ENCODE measurements at regions not wholly inside any gene's neighbourhood (a gene's known extent, or its start where the extent isn't known, plus 50 kb on each side); places are given as distances from the start of the nearest gene placed in this dataset.
"Not testable (repeated sequence)": the region's sequence is repeated elsewhere in the genome, so short reads cannot be mapped to it uniquely, and the experiment has no call there.

GRCh38 chr14:71165121-71166031 lies 258.1 kb downstream of the PCNX1 start:
- DNase-seq (ENCODE audit: low read depth in 2 of 2, low spot score in 1 of 2): no peak

GRCh38 chr14:71166180-71166837 lies 259.1 kb downstream of the PCNX1 start:
- no peak for DNase-seq (ENCODE audit: low read depth in 2 of 2, low spot score in 1 of 2)

GRCh38 chr14:71167325-71167950 lies 260.2 kb downstream of the PCNX1 start:
- not testable (repeated sequence) for DNase-seq (ENCODE audit: low read depth in 2 of 2, low spot score in 1 of 2)

GRCh38 chr14:71168161-71168560 lies 260.9 kb downstream of the PCNX1 start:
- not testable (repeated sequence) for DNase-seq (ENCODE audit: low read depth in 2 of 2, low spot score in 1 of 2)

- DNase-seq (ENCODE audit: low read depth in 2 of 2, low spot score in 1 of 2): no peak
Measured at GRCh38 chr14:71168564-71169427, 261.5 kb downstream of the PCNX1 start.

- no peak for DNase-seq (ENCODE audit: low read depth in 2 of 2, low spot score in 1 of 2)
Measured at GRCh38 chr14:71169861-71170260, 262.6 kb downstream of the PCNX1 start.

- DNase-seq (ENCODE audit: low read depth in 2 of 2, low spot score in 1 of 2): no peak
Measured at GRCh38 chr14:71175491-71175890, 268.2 kb downstream of the PCNX1 start.

GRCh38 chr14:71179066-71179465 lies 271.8 kb downstream of the PCNX1 start:
- no peak for DNase-seq (ENCODE audit: low read depth in 2 of 2, low spot score in 1 of 2)

GRCh38 chr14:71180397-71180796 lies 273.1 kb downstream of the PCNX1 start:
- DNase-seq (ENCODE audit: low read depth in 2 of 2, low spot score in 1 of 2): no peak

GRCh38 chr14:71181215-71182003 lies 274.1 kb downstream of the PCNX1 start:
- DNase-seq (ENCODE audit: low read depth in 2 of 2, low spot score in 1 of 2): no peak

- DNase-seq (ENCODE audit: low read depth in 2 of 2, low spot score in 1 of 2): no peak
Measured at GRCh38 chr14:71183876-71184689, 276.8 kb downstream of the PCNX1 start.

GRCh38 chr14:71185637-71186036 lies 278.4 kb downstream of the PCNX1 start:
- DNase-seq (ENCODE audit: low read depth in 2 of 2, low spot score in 1 of 2): no peak

GRCh38 chr14:71187633-71188356 lies 280.5 kb downstream of the PCNX1 start:
- DNase-seq (ENCODE audit: low read depth in 2 of 2, low spot score in 1 of 2): no peak

- no peak for DNase-seq (ENCODE audit: low read depth in 2 of 2, low spot score in 1 of 2)
Measured at GRCh38 chr14:71190770-71191374, 283.6 kb downstream of the PCNX1 start.

- no peak for DNase-seq (ENCODE audit: low read depth in 2 of 2, low spot score in 1 of 2)
Measured at GRCh38 chr14:71193663-71194062, 286.4 kb downstream of the PCNX1 start.

- no peak for DNase-seq (ENCODE audit: low read depth in 2 of 2, low spot score in 1 of 2)
Measured at GRCh38 chr14:71194251-71194650, 287.0 kb downstream of the PCNX1 start.

- no peak for DNase-seq (ENCODE audit: low read depth in 2 of 2, low spot score in 1 of 2)
Measured at GRCh38 chr14:71196921-71197320, 289.7 kb downstream of the PCNX1 start.

- DNase-seq (ENCODE audit: low read depth in 2 of 2, low spot score in 1 of 2): no peak
Measured at GRCh38 chr14:71198687-71199086, 291.4 kb downstream of the PCNX1 start.
